ENCODE measurements at regions not wholly inside any gene's neighbourhood (a gene's known extent, or its start where the extent isn't known, plus 50 kb on each side); places are given as distances from the start of the nearest gene placed in this dataset.

DNA sequence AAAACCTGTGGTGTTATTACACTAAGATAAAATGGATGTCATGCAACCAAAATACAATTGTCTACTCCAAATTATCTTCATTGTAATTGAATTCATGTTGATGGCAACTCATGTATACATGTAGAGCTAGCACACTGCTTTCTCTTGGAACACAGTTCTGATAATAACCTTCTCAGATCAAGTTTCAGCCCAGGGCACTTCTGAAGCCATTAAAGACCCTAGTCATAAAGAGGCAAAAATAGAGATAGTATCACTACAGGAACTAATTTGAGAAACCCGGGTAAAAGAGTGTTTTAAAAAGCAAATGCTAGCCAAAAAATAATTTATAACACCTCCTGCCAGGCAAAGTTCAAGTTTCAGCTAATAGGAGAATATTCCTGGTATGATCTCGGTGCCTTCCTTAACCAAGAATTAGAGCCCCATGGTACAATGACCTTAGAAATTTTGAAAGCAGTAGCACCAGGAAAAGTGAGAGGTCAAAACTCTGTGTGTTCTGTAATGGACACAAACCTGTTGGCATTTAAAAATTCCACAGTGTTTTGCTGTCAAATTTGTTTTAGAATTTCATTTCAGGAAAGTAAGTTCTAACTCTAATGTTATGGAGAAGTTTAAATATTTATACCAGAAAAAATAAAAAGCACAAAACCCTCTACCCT lies 105.0 kb upstream of the FRMD6 start:
- FAIRE-seq (no peak), DNase-seq (ENCODE audit: insufficient read length) (no peak)
- TF ChIP-seq POLR2AphosphoS5 (IDR thresholded peaks at IDR 0.05; ENCODE audit: low read depth, low read length): no peak
- no peak for TF ChIP-seq TAF1 (IDR thresholded peaks at IDR 0.05; ENCODE audit: borderline replicate concordance, low read depth, low read length)
- TF ChIP-seq POLR2A (IDR thresholded peaks at IDR 0.05; ENCODE audit: low read depth, low read length): no peak

DNA sequence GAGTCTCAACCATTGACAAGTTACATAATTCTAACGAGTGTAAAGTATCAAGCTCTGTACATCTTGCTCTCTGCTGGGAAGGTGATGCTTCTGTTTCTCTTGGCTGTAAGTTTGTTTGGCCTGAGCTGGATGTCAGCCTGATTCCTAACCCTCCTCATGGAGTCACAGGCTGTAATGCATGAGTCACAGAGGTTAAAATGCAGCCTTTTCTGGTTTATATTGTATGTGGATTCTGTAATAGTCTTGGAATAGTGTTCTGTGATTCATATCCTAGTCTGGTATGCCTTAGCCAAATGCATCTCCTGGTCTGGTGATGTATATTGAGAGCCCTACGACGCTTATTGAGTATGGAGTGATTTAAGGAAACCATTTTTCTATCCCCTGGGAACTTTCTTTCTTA lies 104.5 kb upstream of the FRMD6 start:
- no peak for DNase-seq (ENCODE audit: insufficient read length)
- no peak for FAIRE-seq

GRCh38 chr14:51547701-51548100 lies 104.0 kb upstream of the FRMD6 start:
- no peak for TF ChIP-seq TAF1 (IDR thresholded peaks at IDR 0.05; ENCODE audit: borderline replicate concordance, low read depth, low read length)
- TF ChIP-seq POLR2A (IDR thresholded peaks at IDR 0.05; ENCODE audit: low read depth, low read length): no peak
- no peak for TF ChIP-seq POLR2AphosphoS5 (IDR thresholded peaks at IDR 0.05; ENCODE audit: low read depth, low read length)
- DNase-seq (ENCODE audit: insufficient read length) (no peak), FAIRE-seq (no peak)

More for the DNA sequence above, 104.5 kb upstream of the FRMD6 start:
- TF ChIP-seq POLR2AphosphoS5 (IDR thresholded peaks at IDR 0.05; ENCODE audit: low read depth, low read length) (no peak), TAF1 (IDR thresholded peaks at IDR 0.05; ENCODE audit: borderline replicate concordance, low read depth, low read length) (no peak), POLR2A (IDR thresholded peaks at IDR 0.05; ENCODE audit: low read depth, low read length) (no peak)

DNA sequence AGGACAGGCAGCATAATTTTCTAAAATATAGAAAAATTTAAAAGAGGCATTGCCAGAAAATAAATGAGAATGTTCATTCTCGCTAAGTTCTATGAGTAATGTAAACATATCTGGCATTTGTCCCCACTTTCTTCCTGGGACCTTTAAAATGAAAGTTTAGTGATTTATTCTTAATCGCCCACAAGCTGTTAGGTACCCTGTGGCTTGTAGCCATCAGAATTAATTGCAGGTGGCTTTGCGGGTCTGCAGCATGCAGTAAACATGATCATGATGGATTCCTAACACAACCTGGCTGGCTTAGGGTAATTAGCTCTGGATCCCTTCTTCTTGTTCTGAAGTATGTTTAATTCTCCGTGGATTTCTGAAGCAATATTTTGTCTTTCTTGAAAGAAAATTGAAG lies 103.5 kb upstream of the FRMD6 start:
- FAIRE-seq: no peak
- no peak for DNase-seq (ENCODE audit: insufficient read length)
- TF ChIP-seq POLR2A (IDR thresholded peaks at IDR 0.05; ENCODE audit: low read depth, low read length) (no peak), POLR2AphosphoS5 (IDR thresholded peaks at IDR 0.05; ENCODE audit: low read depth, low read length) (no peak), TAF1 (IDR thresholded peaks at IDR 0.05; ENCODE audit: borderline replicate concordance, low read depth, low read length) (no peak)

- DNase-seq (ENCODE audit: insufficient read length) (no peak), FAIRE-seq (no peak)
- no peak for TF ChIP-seq POLR2A (IDR thresholded peaks at IDR 0.05; ENCODE audit: low read depth, low read length)
- no peak for TF ChIP-seq TAF1 (IDR thresholded peaks at IDR 0.05; ENCODE audit: borderline replicate concordance, low read depth, low read length)
- no peak for TF ChIP-seq POLR2AphosphoS5 (IDR thresholded peaks at IDR 0.05; ENCODE audit: low read depth, low read length)
Measured at GRCh38 chr14:51550636-51551035, 101.1 kb upstream of the FRMD6 start.

- DNase-seq (ENCODE audit: insufficient read length) (no peak), FAIRE-seq (no peak)
- TF ChIP-seq TAF1 (IDR thresholded peaks at IDR 0.05; ENCODE audit: borderline replicate concordance, low read depth, low read length) (no peak), POLR2A (IDR thresholded peaks at IDR 0.05; ENCODE audit: low read depth, low read length) (no peak), POLR2AphosphoS5 (IDR thresholded peaks at IDR 0.05; ENCODE audit: low read depth, low read length) (no peak)
Measured at GRCh38 chr14:51552275-51552674, 99.4 kb upstream of the FRMD6 start.

GRCh38 chr14:51552768-51553404 lies 98.8 kb upstream of the FRMD6 start:
- DNase-seq (ENCODE audit: insufficient read length) (no peak), FAIRE-seq (no peak)
- TF ChIP-seq POLR2AphosphoS5 (IDR thresholded peaks at IDR 0.05; ENCODE audit: low read depth, low read length): no peak
- TF ChIP-seq POLR2A (IDR thresholded peaks at IDR 0.05; ENCODE audit: low read depth, low read length): no peak
- TF ChIP-seq TAF1 (IDR thresholded peaks at IDR 0.05; ENCODE audit: borderline replicate concordance, low read depth, low read length): no peak

- TF ChIP-seq TAF1 (IDR thresholded peaks at IDR 0.05; ENCODE audit: borderline replicate concordance, low read depth, low read length) (no peak), POLR2AphosphoS5 (IDR thresholded peaks at IDR 0.05; ENCODE audit: low read depth, low read length) (no peak), POLR2A (IDR thresholded peaks at IDR 0.05; ENCODE audit: low read depth, low read length) (no peak)
- DNase-seq (ENCODE audit: insufficient read length) (no peak), FAIRE-seq (no peak)
Measured at GRCh38 chr14:51554339-51554920, 97.3 kb upstream of the FRMD6 start.

GRCh38 chr14:51554953-51555352 lies 96.8 kb upstream of the FRMD6 start:
- FAIRE-seq: no peak
- TF ChIP-seq POLR2AphosphoS5 (IDR thresholded peaks at IDR 0.05; ENCODE audit: low read depth, low read length) (no peak), TAF1 (IDR thresholded peaks at IDR 0.05; ENCODE audit: borderline replicate concordance, low read depth, low read length) (no peak), POLR2A (IDR thresholded peaks at IDR 0.05; ENCODE audit: low read depth, low read length) (no peak)
- DNase-seq (ENCODE audit: insufficient read length): no peak

GRCh38 chr14:51561141-51561540 lies 90.6 kb upstream of the FRMD6 start:
- DNase-seq (ENCODE audit: insufficient read length): no peak
- no peak for FAIRE-seq
- TF ChIP-seq POLR2A (IDR thresholded peaks at IDR 0.05; ENCODE audit: low read depth, low read length) (no peak), POLR2AphosphoS5 (IDR thresholded peaks at IDR 0.05; ENCODE audit: low read depth, low read length) (no peak), TAF1 (IDR thresholded peaks at IDR 0.05; ENCODE audit: borderline replicate concordance, low read depth, low read length) (no peak)

DNA sequence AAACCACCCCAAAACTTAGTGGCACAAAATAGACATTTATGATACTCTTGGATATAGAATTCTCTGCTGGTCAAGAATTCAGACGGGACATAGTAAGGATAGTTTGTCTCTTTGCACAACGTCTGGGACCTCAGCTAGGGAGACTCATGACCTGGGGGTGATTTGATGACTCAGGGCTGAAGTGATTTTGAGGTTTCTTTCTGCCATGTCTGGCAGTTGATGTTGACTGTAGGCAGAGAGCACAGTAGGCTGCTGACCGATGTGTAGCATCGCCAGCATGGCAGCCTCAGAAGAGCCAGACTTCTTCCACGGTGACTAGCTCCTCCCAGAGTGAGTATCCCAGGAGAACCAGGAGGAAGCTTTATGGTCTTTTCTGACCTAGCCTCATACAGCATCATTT lies 88.9 kb upstream of the FRMD6 start:
- no peak for DNase-seq (ENCODE audit: insufficient read length)
- FAIRE-seq: no peak

GRCh38 chr14:51563560-51563959 lies 88.2 kb upstream of the FRMD6 start:
- DNase-seq (ENCODE audit: insufficient read length): no peak
- TF ChIP-seq POLR2A (IDR thresholded peaks at IDR 0.05; ENCODE audit: low read depth, low read length): no peak
- no peak for TF ChIP-seq POLR2AphosphoS5 (IDR thresholded peaks at IDR 0.05; ENCODE audit: low read depth, low read length)
- no peak for TF ChIP-seq TAF1 (IDR thresholded peaks at IDR 0.05; ENCODE audit: borderline replicate concordance, low read depth, low read length)
- no peak for FAIRE-seq

More for the DNA sequence above, 88.9 kb upstream of the FRMD6 start:
- TF ChIP-seq POLR2AphosphoS5 (IDR thresholded peaks at IDR 0.05; ENCODE audit: low read depth, low read length): no peak
- no peak for TF ChIP-seq POLR2A (IDR thresholded peaks at IDR 0.05; ENCODE audit: low read depth, low read length)
- TF ChIP-seq TAF1 (IDR thresholded peaks at IDR 0.05; ENCODE audit: borderline replicate concordance, low read depth, low read length): no peak
